Stimulated activated CD4-positive, alpha-beta T cell treated with anti-CD3 and anti-CD28 coated beads, Interleukin-2, amount 100 ng/mL, for 48 hours (primary cell): ENCODE measurements at regions not wholly inside any gene's neighbourhood (a gene's known extent, or its start where the extent isn't known, plus 50 kb on each side); places are given as distances from the start of the nearest gene placed in this dataset.

Source experiments
- DNase-seq, 2 donors: peaks; one replicate each; pipeline ENCODE4 v3.0.0-alpha.2; 2020

- no peak for DNase-seq
Observed at GRCh38 chr16:86809458-86809955, 231.2 kb downstream of the FOXL1 start.

- no peak for DNase-seq
Observed at GRCh38 chr16:86810062-86810461, 231.7 kb downstream of the FOXL1 start.

- DNase-seq = no peak
Observed at GRCh38 chr16:86812363-86812970, 234.1 kb downstream of the FOXL1 start.

GRCh38 chr16:86814256-86814655 is 235.9 kb downstream of the FOXL1 start:
- DNase-seq = no peak

- DNase-seq = no peak
Observed at GRCh38 chr16:86816930-86817625, 238.7 kb downstream of the FOXL1 start.

- DNase-seq = no peak
Observed at GRCh38 chr16:86818671-86819532, 240.6 kb downstream of the FOXL1 start.

GRCh38 chr16:86819533-86819892 is 241.2 kb downstream of the FOXL1 start:
- no peak for DNase-seq

- DNase-seq = no peak
Observed at GRCh38 chr16:86821895-86822294, 243.5 kb downstream of the FOXL1 start.

GRCh38 chr16:86823125-86823524 is 244.8 kb downstream of the FOXL1 start:
- DNase-seq = no peak

GRCh38 chr16:86823888-86824671 is 245.7 kb downstream of the FOXL1 start:
- DNase-seq = no peak

- DNase-seq = no peak
Observed at GRCh38 chr16:86824751-86825296, 246.5 kb downstream of the FOXL1 start.

GRCh38 chr16:86825631-86826030 is 247.3 kb downstream of the FOXL1 start:
- DNase-seq = no peak

- no peak for DNase-seq
Observed at GRCh38 chr16:86826941-86827340, 248.6 kb downstream of the FOXL1 start.

- DNase-seq = no peak
Observed at GRCh38 chr16:86827521-86827920, 249.2 kb downstream of the FOXL1 start.

- no peak for DNase-seq
Observed at GRCh38 chr16:86828202-86828601, 249.9 kb downstream of the FOXL1 start.

GRCh38 chr16:86828653-86829052 is 250.3 kb downstream of the FOXL1 start:
- DNase-seq = no peak

- DNase-seq = no peak
Observed at GRCh38 chr16:86831366-86831765, 253.0 kb downstream of the FOXL1 start.

GRCh38 chr16:86833136-86833535 is 254.8 kb downstream of the FOXL1 start:
- no peak for DNase-seq

- no peak for DNase-seq
Observed at GRCh38 chr16:86834451-86835035, 256.2 kb downstream of the FOXL1 start.

GRCh38 chr16:86835982-86836381 is 257.6 kb downstream of the FOXL1 start:
- no peak for DNase-seq

GRCh38 chr16:86836503-86837129 is 258.3 kb downstream of the FOXL1 start:
- DNase-seq = no peak

GRCh38 chr16:86843812-86844211 is 265.5 kb downstream of the FOXL1 start:
- DNase-seq = no peak
